ENCODE measurements at regions not wholly inside any gene's neighbourhood (a gene's known extent, or its start where the extent isn't known, plus 50 kb on each side); places are given as distances from the start of the nearest gene placed in this dataset.

- no peaks in the 10 kb centered on the region for H3K4me1 ChIP-seq (ENCODE audit: low read length)
- H4K20me1 ChIP-seq (ENCODE audit: insufficient read depth, low read length): no peaks in the 10 kb centered on the region
- H3K27me3 ChIP-seq (ENCODE audit: low read depth, low read length): peaks cover 5% of the 10 kb centered on the region; the same call in 1 of the 2 replicates
- H3K4me2 ChIP-seq (ENCODE audit: low read length): no peak overlapping the region
- TF ChIP-seq CTCF (IDR thresholded peaks at IDR 0.05; ENCODE audit: low read depth, low read length) (no peak), EZH2phosphoT487 (IDR thresholded peaks at IDR 0.05; ENCODE audit: low read depth) (no peak)
- no peaks in the 10 kb centered on the region for H3K9me3 ChIP-seq (ENCODE audit: insufficient read depth, low read length)
- H3K4me3 ChIP-seq (ENCODE audit: low read length): no peak overlapping the region
- no peaks in the 10 kb centered on the region for H3K79me2 ChIP-seq (ENCODE audit: low read length)
- H3K27ac ChIP-seq (ENCODE audit: low read length): no peak overlapping the region
- no peak overlapping the region for H3K9ac ChIP-seq (ENCODE audit: low read length)
- H3K36me3 ChIP-seq (replicated peaks; ENCODE audit: low read depth, low read length): no peaks in the 10 kb centered on the region
- no peak overlapping the region for H2AFZ ChIP-seq (ENCODE audit: low read depth, low read length)
Observed at GRCh38 chr16:85356157-85356556, 243.9 kb upstream of the CIBAR2 start.

- no peak overlapping the region for H3K27ac ChIP-seq (ENCODE audit: low read length)
- H4K20me1 ChIP-seq (ENCODE audit: insufficient read depth, low read length): no peaks in the 10 kb centered on the region
- H3K9me3 ChIP-seq (ENCODE audit: insufficient read depth, low read length): no peaks in the 10 kb centered on the region
- no peak overlapping the region for H2AFZ ChIP-seq (ENCODE audit: low read depth, low read length)
- no peak overlapping the region for H3K4me3 ChIP-seq (ENCODE audit: low read length)
- no peak overlapping the region for H3K9ac ChIP-seq (ENCODE audit: low read length)
- H3K4me2 ChIP-seq (ENCODE audit: low read length): no peak overlapping the region
- TF ChIP-seq EZH2phosphoT487 (IDR thresholded peaks at IDR 0.05; ENCODE audit: low read depth) (no peak), CTCF (IDR thresholded peaks at IDR 0.05; ENCODE audit: low read depth, low read length) (no peak)
- H3K36me3 ChIP-seq (replicated peaks; ENCODE audit: low read depth, low read length): no peaks in the 10 kb centered on the region
- no peaks in the 10 kb centered on the region for H3K4me1 ChIP-seq (ENCODE audit: low read length)
- H3K27me3 ChIP-seq (ENCODE audit: low read depth, low read length): peaks cover 5% of the 10 kb centered on the region; the same call in 1 of the 2 replicates
- no peaks in the 10 kb centered on the region for H3K79me2 ChIP-seq (ENCODE audit: low read length)
Observed at GRCh38 chr16:85357323-85357722, 245.1 kb upstream of the CIBAR2 start.

GRCh38 chr16:85357924-85358505, 245.7 kb upstream of the CIBAR2 start:
- Histone ChIP-seq H4K20me1 (ENCODE audit: insufficient read depth, low read length) (no peaks in the 10 kb centered on the region), H3K4me2 (ENCODE audit: low read length) (no peak overlapping the region), H2AFZ (ENCODE audit: low read depth, low read length) (no peak overlapping the region), H3K79me2 (ENCODE audit: low read length) (no peaks in the 10 kb centered on the region), H3K9ac (ENCODE audit: low read length) (no peak overlapping the region), H3K27me3 (ENCODE audit: low read depth, low read length) (peaks cover 5% of the 10 kb centered on the region; the same call in 1 of the 2 replicates), H3K4me3 (ENCODE audit: low read length) (no peak overlapping the region), H3K27ac (ENCODE audit: low read length) (no peak overlapping the region), H3K9me3 (ENCODE audit: insufficient read depth, low read length) (no peaks in the 10 kb centered on the region), H3K36me3 (replicated peaks; ENCODE audit: low read depth, low read length) (no peaks in the 10 kb centered on the region), H3K4me1 (ENCODE audit: low read length) (no peaks in the 10 kb centered on the region)
- TF ChIP-seq CTCF (IDR thresholded peaks at IDR 0.05; ENCODE audit: low read depth, low read length) (no peak), EZH2phosphoT487 (IDR thresholded peaks at IDR 0.05; ENCODE audit: low read depth) (no peak)

- Histone ChIP-seq H4K20me1 (ENCODE audit: insufficient read depth, low read length) (no peaks in the 10 kb centered on the region), H3K9me3 (ENCODE audit: insufficient read depth, low read length) (no peaks in the 10 kb centered on the region), H3K4me1 (ENCODE audit: low read length) (no peaks in the 10 kb centered on the region), H3K9ac (ENCODE audit: low read length) (no peak overlapping the region), H3K27ac (ENCODE audit: low read length) (no peak overlapping the region), H3K4me3 (ENCODE audit: low read length) (no peak overlapping the region), H3K27me3 (ENCODE audit: low read depth, low read length) (peaks cover 5% of the 10 kb centered on the region; the same call in 1 of the 2 replicates), H2AFZ (ENCODE audit: low read depth, low read length) (no peak overlapping the region), H3K79me2 (ENCODE audit: low read length) (no peaks in the 10 kb centered on the region), H3K36me3 (replicated peaks; ENCODE audit: low read depth, low read length) (no peaks in the 10 kb centered on the region), H3K4me2 (ENCODE audit: low read length) (no peak overlapping the region)
- TF ChIP-seq EZH2phosphoT487 (IDR thresholded peaks at IDR 0.05; ENCODE audit: low read depth) (no peak), CTCF (IDR thresholded peaks at IDR 0.05; ENCODE audit: low read depth, low read length) (no peak)
Observed at GRCh38 chr16:85358704-85359146, 246.5 kb upstream of the CIBAR2 start.
